AG09319 (cell line): ENCODE measurements at regions not wholly inside any gene's neighbourhood (a gene's known extent, or its start where the extent isn't known, plus 50 kb on each side); places are given as distances from the start of the nearest gene placed in this dataset.

Source experiments
- DNase-seq: peaks from one replicate; pipeline ENCODE4 v3.0.0-alpha.2; 2010; ENCODE audit warnings: low read depth; ENCODE audit errors: extremely low read depth
- TF ChIP-seq, protein P1 (sequence below): IDR thresholded peaks from 2 replicates; pipeline ENCODE4 v1.5.1; 2011; ENCODE audit warnings: low read depth, mild to moderate bottlenecking, inconsistent platforms, low read length, moderate library complexity

DNA sequence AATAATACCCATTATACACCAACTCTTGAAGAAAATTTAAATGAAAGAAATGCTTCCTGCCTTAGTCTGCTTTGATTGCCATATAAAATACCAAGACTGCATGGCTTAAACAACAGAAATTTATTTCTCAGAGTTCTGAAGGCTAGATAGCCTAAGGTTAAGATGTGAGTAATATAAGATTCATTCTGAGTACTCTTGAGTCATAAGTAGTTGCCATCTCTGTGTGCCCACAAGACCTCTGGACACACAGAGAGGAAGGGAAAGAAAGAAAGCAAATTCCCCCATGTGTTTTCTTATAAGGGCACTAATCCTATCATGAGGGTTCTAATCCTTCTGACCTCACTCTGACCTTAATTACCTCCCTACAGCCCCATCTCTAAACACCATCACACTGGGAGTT is 201.2 kb downstream of the PTN start:
- TF ChIP-seq, protein P1, sequence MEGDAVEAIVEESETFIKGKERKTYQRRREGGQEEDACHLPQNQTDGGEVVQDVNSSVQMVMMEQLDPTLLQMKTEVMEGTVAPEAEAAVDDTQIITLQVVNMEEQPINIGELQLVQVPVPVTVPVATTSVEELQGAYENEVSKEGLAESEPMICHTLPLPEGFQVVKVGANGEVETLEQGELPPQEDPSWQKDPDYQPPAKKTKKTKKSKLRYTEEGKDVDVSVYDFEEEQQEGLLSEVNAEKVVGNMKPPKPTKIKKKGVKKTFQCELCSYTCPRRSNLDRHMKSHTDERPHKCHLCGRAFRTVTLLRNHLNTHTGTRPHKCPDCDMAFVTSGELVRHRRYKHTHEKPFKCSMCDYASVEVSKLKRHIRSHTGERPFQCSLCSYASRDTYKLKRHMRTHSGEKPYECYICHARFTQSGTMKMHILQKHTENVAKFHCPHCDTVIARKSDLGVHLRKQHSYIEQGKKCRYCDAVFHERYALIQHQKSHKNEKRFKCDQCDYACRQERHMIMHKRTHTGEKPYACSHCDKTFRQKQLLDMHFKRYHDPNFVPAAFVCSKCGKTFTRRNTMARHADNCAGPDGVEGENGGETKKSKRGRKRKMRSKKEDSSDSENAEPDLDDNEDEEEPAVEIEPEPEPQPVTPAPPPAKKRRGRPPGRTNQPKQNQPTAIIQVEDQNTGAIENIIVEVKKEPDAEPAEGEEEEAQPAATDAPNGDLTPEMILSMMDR = no peak
- DNase-seq = no peak

- TF ChIP-seq, protein P1 = no peak
- DNase-seq = no peak
Observed at GRCh38 chr7:137135654-137136350, 207.7 kb downstream of the PTN start.

DNA sequence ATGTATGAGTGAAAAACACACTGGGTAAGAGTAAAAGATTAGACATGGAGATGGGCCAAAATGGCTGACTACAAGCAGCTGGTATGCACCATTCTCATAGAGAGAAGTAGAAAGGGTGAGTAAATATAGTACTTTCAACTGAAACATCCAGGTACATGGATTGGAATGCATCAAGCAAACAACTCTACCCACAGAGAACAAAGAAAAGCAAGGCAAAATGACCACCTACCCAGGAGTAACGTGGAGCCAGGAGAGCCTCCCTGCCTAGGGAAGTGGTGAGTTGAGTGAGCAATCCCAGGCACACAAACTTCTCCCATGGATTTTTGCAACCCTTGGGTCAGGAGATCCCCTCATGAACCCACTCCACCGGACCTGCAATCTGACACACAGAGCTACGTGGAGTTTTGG is 212.8 kb downstream of the PTN start:
- no peak for DNase-seq
- TF ChIP-seq, protein P1 = no peak

DNA sequence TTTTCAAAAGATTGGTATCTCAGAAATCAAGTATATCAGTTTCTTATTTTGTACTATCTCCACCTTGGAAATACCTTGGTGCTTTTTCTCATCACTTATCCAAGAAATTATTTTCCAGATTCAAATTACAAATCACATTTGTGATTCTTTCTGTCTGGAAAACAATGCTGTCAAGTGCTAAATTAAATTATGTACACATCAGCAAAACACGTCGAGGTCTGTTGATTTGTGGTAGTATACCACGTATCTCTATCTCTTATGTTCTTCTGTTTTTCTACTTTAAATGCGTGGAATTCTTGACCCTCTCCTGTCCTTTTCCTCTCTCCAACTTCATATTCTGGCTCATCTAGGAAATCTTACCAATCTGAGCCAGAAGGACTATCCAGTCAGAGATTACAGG is 214.5 kb downstream of the PTN start:
- no peak for DNase-seq
- TF ChIP-seq, protein P1 = no peak

- no peak for DNase-seq
- TF ChIP-seq, protein P1 = no peak
Observed at GRCh38 chr7:137127806-137128205, 215.7 kb downstream of the PTN start.

- TF ChIP-seq, protein P1 = no peak
- DNase-seq = no peak
Observed at GRCh38 chr7:137127058-137127457, 216.5 kb downstream of the PTN start.

- TF ChIP-seq, protein P1 = no peak
- no peak for DNase-seq
Observed at GRCh38 chr7:137122145-137122544, 221.4 kb downstream of the PTN start.
